Natural killer cell (primary cell): ENCODE measurements at regions not wholly inside any gene's neighbourhood (a gene's known extent, or its start where the extent isn't known, plus 50 kb on each side); places are given as distances from the start of the nearest gene placed in this dataset.

Experiments used
- ATAC-seq, 3 donors: fragments of 150-1000 bp in 2 of 3; fragments of 200-7000 bp in 1 of 3; cut with Tn5 transposase; 1 replicate in 1 of 3; 2 replicates in 2 of 3; pipeline ENCODE4 v1.10.0; 2021; ENCODE audit warnings: mild to moderate bottlenecking in 2 of 3, moderate library complexity in 2 of 3
- DNase-seq, 2 donors: peaks; one replicate each; pipeline versions ENCODE4 v3.0.0 to v3.0.0-alpha.2; 2013 to 2021; ENCODE audit warnings: mixed read lengths in 1 of 2
- H3K27ac ChIP-seq: one replicate; pipeline ENCODE4 v1.5.1; 2013; ENCODE audit warnings: mild to moderate bottlenecking, low read length
- H3K27me3 ChIP-seq: one replicate; pipeline ENCODE4 v1.6.1; 2013; ENCODE audit warnings: low read length; ENCODE audit not compliant: control insufficient read depth, insufficient read depth
- H3K36me3 ChIP-seq: one replicate; pipeline ENCODE4 v1.6.1; 2013; ENCODE audit warnings: low read length; ENCODE audit not compliant: control insufficient read depth, insufficient read depth
- H3K4me1 ChIP-seq: one replicate; pipeline ENCODE4 v1.6.1; 2013; ENCODE audit warnings: low read length; ENCODE audit not compliant: control insufficient read depth, insufficient read depth
- H3K4me3 ChIP-seq: one replicate; pipeline ENCODE4 v1.5.1; 2013; ENCODE audit warnings: low read length
- H3K9me3 ChIP-seq: one replicate; pipeline ENCODE4 v1.6.1; 2013; ENCODE audit warnings: low read length; ENCODE audit not compliant: control insufficient read depth, insufficient read depth
- H3K27ac Mint-ChIP-seq, 2 donors: one replicate each; pipeline ENCODE4 v1.8.0; 2022; ENCODE audit warnings: mild to moderate bottlenecking in 2 of 2, mixed read lengths in 2 of 2, moderate library complexity in 1 of 2
- H3K27me3 Mint-ChIP-seq, 2 donors: one replicate each; pipeline ENCODE4 v1.8.0; 2022; ENCODE audit warnings: low read depth in 2 of 2, mixed read lengths in 2 of 2
- H3K36me3 Mint-ChIP-seq: one replicate; pipeline ENCODE4 v1.8.0; 2022; ENCODE audit warnings: mixed read lengths
- H3K4me1 Mint-ChIP-seq, 2 donors: one replicate each; pipeline ENCODE4 v1.8.0; 2022; ENCODE audit warnings: mixed read lengths in 2 of 2
- H3K4me3 Mint-ChIP-seq: one replicate; pipeline ENCODE4 v1.8.0; 2022; ENCODE audit warnings: mild to moderate bottlenecking, moderate library complexity, mixed read lengths
- H3K9me3 Mint-ChIP-seq, 2 donors: one replicate each; pipeline ENCODE4 v1.8.0; 2022; ENCODE audit warnings: mixed read lengths in 2 of 2
- CTCF ChIP-seq: fragments of 200-600 bp; IDR thresholded peaks from one replicate; pipeline ENCODE4 v1.8.0; 2022; ENCODE audit warnings: antibody characterized with exemption
- WGBS: methylation state at CpG from one replicate; pipeline ENCODE4 v1.1.7; 2013; ENCODE audit warnings: missing lambda C conversion rate; ENCODE audit not compliant: insufficient coverage; 5-methylcytosine and 5-hydroxymethylcytosine counted together
- intact Hi-C: fragments of 100-400 bp; cut with micrococcal nuclease; formaldehyde crosslinking; loops from one replicate; pipeline ENCODE4 v1.14.2; 2022

- Mint-ChIP-seq H3K4me1 (no peaks in the 10 kb centered on the region), H3K27ac (no peak overlapping the region), H3K9me3 (peaks cover 7 to 19% of the 10 kb centered on the region in 2 donors), H3K36me3 (no peaks in the 10 kb centered on the region), H3K27me3 (no peaks in the 10 kb centered on the region), H3K4me3 (no peak overlapping the region)
- Histone ChIP-seq H3K4me3 (no peak overlapping the region), H3K27me3 (no peaks in the 10 kb centered on the region), H3K27ac (no peak overlapping the region), H3K4me1 (no peaks in the 10 kb centered on the region), H3K9me3 (peaks cover 16% of the 10 kb centered on the region), H3K36me3 (no peaks in the 10 kb centered on the region)
- intact Hi-C loops, result no loop called here
- ATAC-seq (no peak), DNase-seq (no peak)
- 90% methylated on average over 2 of the region's 2 CpGs for WGBS
- TF ChIP-seq CTCF, result no peak
Measured at GRCh38 chr3:163587342-163587741, 1491.0 kb downstream of the SI start.

GRCh38 chr3:163582967-163583366 lies 1495.3 kb downstream of the SI start:
- H3K27me3 Mint-ChIP-seq, result no peaks in the 10 kb centered on the region
- Histone ChIP-seq H3K36me3 (no peaks in the 10 kb centered on the region), H3K4me1 (no peaks in the 10 kb centered on the region), H3K27ac (no peak overlapping the region), H3K4me3 (no peak overlapping the region), H3K27me3 (no peaks in the 10 kb centered on the region), H3K9me3 (peaks cover 16% of the 10 kb centered on the region)
- TF ChIP-seq CTCF, result no peak
- ATAC-seq, result no peak
- no peaks in the 10 kb centered on the region for H3K4me1 Mint-ChIP-seq
- H3K4me3 Mint-ChIP-seq, result no peak overlapping the region
- no peak for DNase-seq
- intact Hi-C loops, result no loop called here
- H3K36me3 Mint-ChIP-seq, result no peaks in the 10 kb centered on the region
- 86% methylated on average over 1 of the region's 1 CpG for WGBS
- H3K27ac Mint-ChIP-seq, result no peak overlapping the region
- H3K9me3 Mint-ChIP-seq, result peaks cover 10 to 25% of the 10 kb centered on the region in 2 donors

- Mint-ChIP-seq H3K27me3 (no peaks in the 10 kb centered on the region), H3K36me3 (no peaks in the 10 kb centered on the region), H3K27ac (no peak overlapping the region), H3K4me3 (no peak overlapping the region), H3K4me1 (no peaks in the 10 kb centered on the region), H3K9me3 (peaks cover 13 to 22% of the 10 kb centered on the region in 2 donors)
- intact Hi-C loops, result loop anchor here (5.0 kb wide), 1 partner anchor 110 kb away; no protein-coding TSS in a partner anchor
- no peak overlapping the region for H3K27ac ChIP-seq
- no peaks in the 10 kb centered on the region for H3K36me3 ChIP-seq
- ATAC-seq (no peak), DNase-seq (no peak)
- H3K4me3 ChIP-seq, result no peak overlapping the region
- H3K9me3 ChIP-seq, result peaks cover 14% of the 10 kb centered on the region
- H3K27me3 ChIP-seq, result no peaks in the 10 kb centered on the region
- TF ChIP-seq CTCF, result no peak
- 87% methylated on average over 3 of the region's 3 CpGs for WGBS
- H3K4me1 ChIP-seq, result no peaks in the 10 kb centered on the region
Measured at GRCh38 chr3:163577271-163577670, 1501.0 kb downstream of the SI start.

GRCh38 chr3:163576314-163576713 lies 1502.0 kb downstream of the SI start:
- TF ChIP-seq CTCF, result no peak
- DNase-seq, result no peak
- H3K36me3 Mint-ChIP-seq, result peaks cover 5% of the 10 kb centered on the region
- Histone ChIP-seq H3K27me3 (no peaks in the 10 kb centered on the region), H3K4me3 (no peak overlapping the region), H3K36me3 (no peaks in the 10 kb centered on the region), H3K9me3 (peaks cover 18% of the 10 kb centered on the region), H3K4me1 (no peaks in the 10 kb centered on the region), H3K27ac (no peak overlapping the region)
- H3K4me3 Mint-ChIP-seq, result no peak overlapping the region
- peaks cover 17 to 26% of the 10 kb centered on the region in 2 donors for H3K9me3 Mint-ChIP-seq
- intact Hi-C loops, result loop anchor here (5.0 kb wide), 1 partner anchor 109 kb away; no protein-coding TSS in a partner anchor
- ATAC-seq, result no peak
- no peaks in the 10 kb centered on the region for H3K4me1 Mint-ChIP-seq
- no peak overlapping the region for H3K27ac Mint-ChIP-seq
- 60% methylated on average over 1 of the region's 1 CpG for WGBS
- H3K27me3 Mint-ChIP-seq, result no peaks in the 10 kb centered on the region
